ENCODE measurements at regions not wholly inside any gene's neighbourhood (a gene's known extent, or its start where the extent isn't known, plus 50 kb on each side); places are given as distances from the start of the nearest gene placed in this dataset.

DNA sequence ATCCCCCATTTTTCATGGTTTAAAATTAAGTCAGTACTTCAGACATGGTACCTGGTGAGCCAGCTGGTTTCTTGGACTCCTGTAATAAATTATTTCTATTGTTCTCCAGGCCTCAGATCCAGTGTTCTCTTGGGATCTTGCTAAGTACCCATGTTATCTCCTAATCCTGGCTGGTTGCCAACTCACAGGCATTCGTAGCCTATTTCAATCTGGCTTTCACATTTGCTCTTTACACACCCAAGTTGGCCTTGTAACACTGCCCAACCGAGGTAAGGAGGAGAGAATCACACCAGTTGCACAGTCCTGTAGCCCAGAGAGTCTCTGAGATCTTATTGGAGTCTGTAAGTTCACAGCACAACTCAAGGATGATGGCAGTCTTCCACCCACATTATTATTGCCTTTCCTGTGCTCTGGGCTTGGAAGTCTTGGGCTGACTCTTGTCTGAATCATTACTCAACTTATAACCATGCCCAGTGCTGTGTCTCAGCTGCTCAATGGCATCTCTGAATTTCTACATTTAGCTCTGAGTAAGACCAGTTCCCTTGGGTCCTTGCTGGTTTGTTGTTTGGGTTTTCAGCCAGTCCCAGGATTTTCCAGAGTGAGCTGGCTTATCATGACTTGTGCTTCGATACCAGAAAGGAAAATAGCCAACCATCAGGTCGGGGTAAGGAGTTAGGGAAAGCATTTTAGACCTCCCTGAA is 76.6 kb upstream of the KLF12 start:
- DNase-seq: peak; percentile 27

DNA sequence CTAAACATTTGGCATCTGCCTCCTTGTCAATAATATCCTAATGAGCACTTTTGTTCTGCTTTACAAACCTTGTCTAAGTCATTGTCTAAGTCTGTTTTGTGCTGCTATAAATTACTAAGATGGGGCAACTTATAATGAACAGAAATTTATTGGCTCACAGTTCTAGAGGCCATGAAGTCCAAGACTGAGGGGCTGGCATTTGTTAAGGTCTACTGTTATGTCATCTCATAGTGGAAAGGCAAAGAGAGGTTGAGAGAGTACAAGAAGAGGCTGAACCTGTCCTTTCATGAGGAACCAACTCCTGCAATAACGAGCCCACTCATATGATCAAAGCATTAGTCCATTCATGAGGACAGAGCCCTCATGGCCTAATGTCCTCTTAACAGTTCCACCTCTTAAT is 72.7 kb upstream of the KLF12 start:
- no peak for DNase-seq

DNA sequence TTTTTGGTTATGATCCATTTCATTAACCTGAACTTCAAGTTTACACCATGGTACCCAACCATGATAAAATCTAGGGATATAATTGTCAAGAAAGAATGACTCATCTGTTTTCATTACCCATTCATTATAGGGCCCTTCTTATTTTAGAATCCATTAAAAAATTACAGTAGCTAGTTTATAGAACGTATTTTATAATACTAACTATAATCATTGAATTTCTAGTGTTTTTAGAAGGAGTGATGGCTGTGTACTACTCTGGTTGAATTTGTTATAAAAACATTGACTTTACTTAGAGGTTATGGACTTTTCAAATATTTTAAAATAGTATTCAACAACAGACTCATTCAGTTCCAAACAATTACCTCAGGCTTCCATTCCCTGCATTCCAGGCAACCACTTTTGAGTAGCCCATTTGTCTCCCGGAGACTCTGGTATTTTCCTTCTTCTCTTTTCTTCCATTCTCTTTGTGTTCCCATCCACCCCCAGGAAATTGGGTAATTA is 71.9 kb upstream of the KLF12 start:
- DNase-seq: no peak

DNA sequence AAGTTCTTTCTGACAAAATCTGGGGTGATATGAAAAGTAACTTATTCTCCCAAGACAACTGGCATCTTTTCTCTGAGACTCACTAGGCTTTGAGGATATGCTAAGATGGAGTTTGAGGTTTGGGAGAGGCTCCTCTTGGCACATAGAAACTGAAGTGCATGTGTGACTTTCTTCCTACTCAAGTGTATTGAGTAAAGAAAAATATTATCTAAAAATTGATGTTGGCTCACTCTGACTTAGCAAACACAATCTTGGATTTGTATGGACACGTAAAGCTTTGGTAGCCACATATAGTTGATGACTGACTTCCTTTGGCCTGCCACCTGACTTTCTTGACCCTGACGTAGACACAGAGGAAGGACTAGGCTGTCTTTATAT is 71.1 kb upstream of the KLF12 start:
- DNase-seq: no peak

DNA sequence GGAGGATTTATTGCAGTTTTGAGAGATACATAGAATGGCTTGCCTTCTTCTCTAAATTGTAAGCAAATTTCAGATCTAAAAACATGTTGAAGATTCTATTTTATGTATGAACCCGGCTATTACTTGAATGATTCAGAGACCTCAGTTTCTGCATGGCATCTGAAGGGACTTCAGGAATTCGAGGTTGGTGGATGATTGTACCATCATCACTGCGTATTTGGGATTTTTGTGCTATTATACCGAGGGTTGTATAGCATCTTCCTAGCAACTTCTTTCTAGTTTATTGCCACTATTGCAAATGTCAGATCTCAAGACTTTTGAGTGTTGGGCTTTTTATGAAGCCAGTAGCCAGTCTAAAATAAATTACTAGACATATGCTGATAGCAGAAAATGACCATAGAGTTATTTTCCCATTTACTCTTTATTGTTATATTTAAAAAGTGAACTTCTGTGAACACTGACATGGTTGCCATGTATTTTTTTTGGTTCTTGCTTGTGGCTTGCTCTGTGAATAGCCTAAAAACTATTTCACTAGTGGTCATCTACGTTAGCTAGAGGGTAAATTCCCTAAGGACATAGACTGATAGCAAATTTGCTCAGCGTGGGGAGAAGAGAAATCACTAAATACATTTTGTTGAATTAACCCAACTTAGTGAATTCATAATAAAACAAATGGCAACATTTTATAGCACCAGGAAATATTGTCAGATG is 70.6 kb upstream of the KLF12 start:
- no peak for DNase-seq

DNA sequence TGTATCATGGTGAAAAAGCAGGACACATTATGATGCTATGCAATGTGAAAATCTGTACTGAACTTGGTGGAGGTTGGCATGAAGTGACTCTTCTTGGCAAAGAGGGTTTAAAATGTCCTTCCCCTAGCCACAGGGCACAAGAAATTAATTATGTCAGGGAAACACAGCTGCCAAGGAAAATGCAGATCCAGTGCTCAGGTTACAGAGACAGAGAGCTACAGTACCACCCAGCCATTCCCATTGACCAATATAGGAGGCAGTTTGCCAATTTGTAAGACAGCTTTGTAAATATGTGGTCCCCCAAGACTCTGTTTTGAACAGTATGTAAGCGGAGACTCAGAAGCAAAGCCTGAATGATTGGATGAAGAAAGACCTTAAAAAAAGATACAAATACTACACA is 69.4 kb upstream of the KLF12 start:
- no peak for DNase-seq

DNA sequence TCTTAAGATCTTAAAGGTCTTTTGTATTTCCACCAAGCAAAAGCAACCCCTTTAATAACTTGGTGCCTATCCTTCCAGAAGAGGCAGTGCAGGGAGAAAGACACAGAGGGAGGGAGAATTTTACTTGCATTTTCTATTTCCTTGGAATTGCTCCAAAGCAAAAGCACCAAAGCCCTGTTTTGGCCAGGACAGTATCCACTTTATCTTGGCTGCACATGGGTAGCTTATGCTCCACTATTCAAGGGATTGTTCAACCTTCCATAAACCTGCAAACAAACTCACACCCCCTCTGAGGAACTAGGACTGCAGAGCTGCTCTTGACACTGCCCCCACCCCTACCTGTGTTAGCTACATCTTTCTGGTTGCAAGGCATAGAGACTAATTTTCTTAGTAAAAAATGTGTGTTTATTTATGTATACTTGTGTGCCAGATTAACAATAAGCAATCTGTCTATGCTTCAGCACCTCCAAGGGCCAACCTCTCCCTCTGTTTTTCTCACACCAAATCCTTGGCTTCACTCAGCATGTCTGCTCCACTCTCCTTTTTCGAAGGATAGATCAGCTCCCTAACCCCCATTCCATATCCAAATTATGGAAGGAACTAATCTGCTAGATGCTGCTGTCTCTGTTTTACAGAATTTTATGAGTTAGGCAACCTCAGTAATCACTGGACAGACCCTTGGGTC is 68.1 kb upstream of the KLF12 start:
- no peak for DNase-seq

DNA sequence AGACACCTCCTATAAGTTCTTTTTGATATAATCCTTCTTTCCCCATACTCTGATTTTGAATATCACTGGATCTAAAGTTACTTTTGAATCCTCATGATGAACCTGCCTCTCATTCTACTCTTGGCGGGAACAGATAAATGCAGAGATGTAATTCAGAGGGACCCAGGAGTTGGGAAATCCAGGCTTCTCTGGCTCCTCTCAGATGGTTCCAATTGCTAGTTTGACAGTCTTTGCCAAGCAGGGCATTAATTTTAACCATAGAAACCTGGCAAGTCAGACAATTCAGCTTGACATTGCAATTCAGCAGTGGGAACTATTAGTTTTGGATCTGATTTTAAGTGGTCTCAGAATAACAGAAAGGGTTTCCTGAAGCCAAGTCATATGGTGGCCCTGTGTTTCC is 67.3 kb upstream of the KLF12 start:
- no peak for DNase-seq

DNA sequence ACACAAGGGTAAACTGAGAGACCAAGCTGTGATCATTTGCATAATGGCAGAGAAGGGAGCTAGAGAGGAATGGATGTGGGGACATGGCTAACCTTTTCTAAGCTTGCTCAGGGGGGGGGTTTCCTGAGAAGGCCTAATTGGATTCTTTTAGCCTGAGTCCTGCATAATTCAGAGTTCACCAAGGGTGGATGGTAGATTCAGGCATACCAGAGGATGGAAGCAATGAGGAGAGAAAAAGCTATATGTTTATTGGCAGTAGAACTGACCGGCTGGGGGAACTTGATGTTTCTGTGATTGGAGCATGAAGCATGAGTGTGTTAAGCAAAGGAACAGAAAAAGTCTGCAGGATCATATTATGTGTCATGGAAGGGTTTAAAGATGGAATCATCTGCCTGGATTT is 65.9 kb upstream of the KLF12 start:
- DNase-seq: no peak

DNA sequence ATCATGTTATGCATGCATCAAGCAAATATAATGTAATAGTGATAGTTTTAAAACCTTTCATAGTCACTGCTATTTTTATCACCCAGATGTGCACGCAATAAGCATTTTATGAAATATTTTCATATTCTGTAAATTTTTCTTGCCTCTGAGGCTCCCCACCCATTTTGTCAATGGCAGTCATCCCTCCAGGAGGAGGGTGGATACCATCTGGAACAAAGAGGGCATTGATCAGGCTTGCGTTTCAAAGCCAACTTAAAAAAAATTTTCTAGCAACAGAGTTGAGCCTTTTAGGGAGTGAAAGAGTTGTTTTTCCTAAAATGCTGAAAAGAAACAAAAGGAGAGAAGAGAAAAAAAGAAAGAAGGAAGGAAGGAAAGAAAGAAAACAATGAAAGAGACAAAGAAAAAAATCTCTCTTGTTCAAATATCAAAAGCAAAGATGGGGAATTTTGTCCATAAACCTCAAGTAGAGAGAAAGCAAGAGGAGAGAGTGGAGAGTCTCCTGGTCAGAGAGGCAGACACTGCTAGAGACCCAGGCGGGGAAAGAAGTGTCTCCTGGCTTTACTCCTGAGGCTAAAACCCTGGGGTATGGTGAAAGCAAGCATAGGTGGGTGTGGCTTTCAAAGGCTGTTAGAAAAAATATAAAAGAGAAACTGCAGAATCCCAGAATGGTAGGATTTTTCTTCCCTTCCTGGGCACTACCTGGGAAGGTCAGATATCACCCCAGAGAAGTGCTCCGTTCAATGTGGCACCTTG is 63.6 kb upstream of the KLF12 start:
- DNase-seq: no peak

DNA sequence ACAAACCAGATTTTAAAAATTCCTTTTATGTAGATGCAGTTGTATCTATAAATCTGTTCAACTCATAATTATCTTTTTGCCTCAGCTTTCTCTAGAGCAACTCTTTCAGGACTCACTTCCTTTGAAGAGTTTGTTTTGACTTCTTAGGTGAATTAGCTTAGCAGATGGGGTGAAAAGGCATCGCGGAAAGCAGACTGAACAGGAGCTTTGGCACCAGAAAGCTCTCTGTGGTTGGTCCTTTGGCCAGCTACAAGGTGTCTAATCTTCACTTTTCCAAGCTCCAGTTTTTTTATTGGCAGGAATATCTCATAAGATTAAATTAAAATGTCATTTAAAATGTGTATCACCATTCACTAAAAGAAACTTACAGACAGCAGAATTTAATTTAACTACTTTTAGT is 60.6 kb upstream of the KLF12 start:
- DNase-seq: no peak

DNA sequence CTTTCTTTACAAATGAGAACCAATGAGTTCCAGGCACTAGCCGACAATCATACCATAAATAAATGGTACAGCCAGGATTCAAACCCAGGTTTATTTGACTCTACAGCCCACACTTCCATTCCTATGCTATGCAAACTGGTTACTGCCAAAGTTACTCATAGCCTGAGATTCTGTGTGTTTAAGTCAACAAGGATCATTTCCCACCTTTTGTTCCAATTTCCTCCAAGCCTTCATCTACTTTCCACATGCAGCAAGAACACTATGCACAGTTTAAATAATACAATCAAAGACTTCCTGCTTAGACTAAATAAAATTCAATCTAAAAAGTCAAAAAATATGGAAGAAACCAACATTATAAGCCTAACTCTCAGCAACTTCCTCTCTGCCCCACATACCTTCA is 59.2 kb upstream of the KLF12 start:
- DNase-seq: no peak

DNA sequence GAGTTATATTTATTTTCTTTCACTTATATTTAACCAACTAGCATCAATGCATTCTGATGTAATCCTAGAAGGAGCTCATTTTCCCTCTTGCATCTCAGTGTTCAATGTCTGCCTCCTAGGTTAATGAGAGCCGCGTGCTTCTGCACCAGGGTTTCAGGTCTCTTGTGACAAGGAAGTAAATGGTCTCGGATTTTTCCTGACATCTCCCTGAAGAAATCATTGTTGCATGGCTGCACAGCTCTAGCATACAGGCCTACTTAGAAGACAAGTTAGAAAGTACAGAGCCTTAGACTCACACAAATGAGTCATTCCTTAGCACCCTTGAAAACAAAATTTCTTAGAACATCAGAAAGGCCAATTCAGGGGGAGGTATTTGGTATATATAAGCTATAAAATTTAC is 57.2 kb upstream of the KLF12 start:
- DNase-seq: no peak

DNA sequence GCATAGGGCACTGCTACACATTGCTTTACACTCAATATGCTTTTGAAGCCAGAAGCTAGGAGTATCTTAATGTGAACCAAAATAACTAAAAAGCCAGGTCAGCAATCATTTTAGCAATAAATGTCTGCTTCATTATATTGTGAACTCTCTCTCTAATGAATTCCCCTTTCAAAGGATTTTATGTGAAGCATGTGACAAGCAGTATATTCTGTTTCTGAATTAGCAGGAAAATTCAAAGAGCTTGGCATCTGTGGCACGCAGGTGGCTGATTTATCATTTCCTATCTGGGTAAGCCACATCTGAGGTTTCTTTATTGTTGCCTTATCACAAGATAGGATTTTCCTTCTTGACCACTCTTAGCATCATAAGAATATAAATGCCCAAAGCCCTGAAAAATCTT is 56.8 kb upstream of the KLF12 start:
- no peak for DNase-seq

DNA sequence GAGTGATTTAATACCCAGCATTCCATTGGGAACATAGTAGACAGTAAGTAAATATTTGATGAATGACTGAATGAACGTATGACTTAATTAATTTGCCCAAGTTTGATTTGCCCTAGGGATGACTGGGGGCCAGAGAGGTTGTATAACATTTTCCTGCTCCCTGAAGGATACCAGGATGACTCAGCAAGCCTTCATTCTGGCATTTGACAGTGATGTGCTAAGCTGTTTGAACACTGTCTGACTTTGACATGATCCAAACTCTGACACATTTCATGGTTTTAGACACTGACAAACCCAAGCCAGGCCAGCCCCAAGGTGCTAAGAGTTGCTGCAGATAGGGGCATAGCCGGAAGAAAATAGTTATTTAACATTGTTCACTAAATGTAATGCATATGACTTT is 53.4 kb upstream of the KLF12 start:
- DNase-seq: no peak

DNA sequence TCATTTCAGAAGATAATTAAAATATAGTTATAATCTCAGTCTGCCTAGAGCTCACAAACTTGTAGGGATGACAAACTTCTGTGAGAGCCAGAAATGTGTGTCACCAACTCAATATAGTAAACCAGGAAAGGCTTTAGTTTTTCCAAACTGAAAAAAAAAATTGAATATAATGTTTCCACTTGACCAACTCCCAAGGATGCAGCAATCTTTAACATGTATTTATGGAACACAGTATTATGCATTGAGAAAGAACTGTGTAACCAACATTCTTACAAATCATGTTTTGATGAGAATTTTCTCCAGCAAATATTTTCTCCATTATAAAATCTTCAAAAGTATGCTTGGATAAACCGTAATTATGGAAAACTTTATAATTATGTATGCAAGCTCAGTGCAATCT is 50.1 kb upstream of the KLF12 start:
- no peak for DNase-seq
